ENCODE measurements at regions not wholly inside any gene's neighbourhood (a gene's known extent, or its start where the extent isn't known, plus 50 kb on each side); places are given as distances from the start of the nearest gene placed in this dataset.

GRCh38 chr2:106720026-106720425, 165.9 kb downstream of the ST6GAL2 start:
- no peak for DNase-seq

GRCh38 chr2:106724301-106724794, 161.6 kb downstream of the ST6GAL2 start:
- no peak for DNase-seq

DNA sequence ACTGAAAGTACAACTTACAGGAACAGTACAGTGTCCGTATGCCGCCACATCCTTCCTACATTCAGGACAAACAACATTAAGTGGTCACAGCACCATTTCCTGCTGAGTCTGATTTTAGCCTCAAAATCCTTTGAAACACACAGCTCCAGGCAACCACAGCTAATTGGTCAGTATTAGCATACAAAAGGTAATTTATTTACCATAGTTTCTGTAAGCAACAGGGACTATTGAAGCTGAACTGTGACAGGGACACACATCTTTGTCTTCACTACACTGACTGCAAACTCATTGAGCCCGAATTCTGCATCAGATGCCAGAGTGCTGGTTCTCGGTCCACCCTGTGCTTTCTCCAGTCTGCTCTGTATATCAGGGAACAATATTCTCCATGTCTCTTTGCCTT, 151.8 kb downstream of the ST6GAL2 start:
- no peak for DNase-seq

- DNase-seq = no peak
These were observed 150.2 kb downstream of the ST6GAL2 start for GRCh38 chr2:106735807-106736206.

DNA sequence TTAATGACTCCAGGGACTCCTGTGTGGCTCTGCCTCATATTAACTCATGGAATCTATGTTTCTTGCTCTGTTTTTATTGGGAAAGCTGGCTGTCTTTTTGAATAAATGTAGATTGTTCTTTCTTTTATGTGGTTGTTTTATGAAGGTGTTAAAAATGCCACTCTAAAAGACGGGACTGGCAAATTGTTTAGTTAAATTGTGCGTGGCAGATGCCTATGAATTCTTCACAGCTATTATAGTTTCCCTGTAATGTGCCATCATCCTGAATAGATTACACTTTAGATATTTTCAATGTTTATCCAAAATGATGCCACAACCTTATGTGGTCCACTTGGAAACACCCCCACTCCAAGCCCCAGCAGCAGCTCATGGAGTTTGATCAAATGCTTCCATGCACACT, 149.7 kb downstream of the ST6GAL2 start:
- no peak for DNase-seq

DNA sequence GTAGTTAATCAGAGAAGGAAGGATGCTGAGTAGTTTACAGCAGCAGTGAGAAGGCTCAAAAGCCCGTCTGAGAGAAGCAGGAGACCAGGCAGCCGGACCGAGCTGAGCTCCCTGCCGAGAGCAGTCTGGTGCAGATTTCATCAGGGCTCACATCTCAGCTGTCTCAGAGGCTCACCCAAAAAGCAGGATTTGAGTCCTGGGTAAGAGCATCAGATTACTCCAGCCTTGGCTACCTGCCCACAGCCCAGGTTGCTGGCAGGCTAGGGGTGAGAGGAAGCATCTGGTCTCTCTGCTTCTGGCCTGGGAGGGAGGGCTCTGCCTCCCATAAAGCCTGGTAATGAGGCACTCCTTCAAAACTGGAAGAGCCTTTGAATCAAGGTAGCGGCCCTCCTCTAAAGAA, 140.5 kb downstream of the ST6GAL2 start:
- DNase-seq = no peak

GRCh38 chr2:106749823-106750222, 136.1 kb downstream of the ST6GAL2 start:
- no peak for DNase-seq

Measured in activated CD4-positive, alpha-beta T cell treated with anti-CD3 and anti-CD28 coated beads for 4 hours (primary cell).